WTC11 (cell line): ENCODE measurements at regions not wholly inside any gene's neighbourhood (a gene's known extent, or its start where the extent isn't known, plus 50 kb on each side); places are given as distances from the start of the nearest gene placed in this dataset.

Source experiments
- ATF2 ChIP-seq: sonication (generic); formaldehyde crosslinking; IDR thresholded peaks from 2 replicates; pipeline ENCODE4 v1.8.1; 2022; ENCODE audit warnings: low read depth, missing genetic modification reagents, borderline replicate concordance
- CBFB ChIP-seq: sonication (generic); formaldehyde crosslinking; IDR thresholded peaks from 2 replicates; pipeline ENCODE4 v1.8.1; 2022; ENCODE audit warnings: mild to moderate bottlenecking, low read depth, missing genetic modification reagents
- CREB1 ChIP-seq: sonication (generic); formaldehyde crosslinking; IDR thresholded peaks from 2 replicates; pipeline ENCODE4 v1.8.0; 2023; ENCODE audit warnings: mild to moderate bottlenecking, missing genetic modification reagents
- CREM ChIP-seq: sonication (generic); formaldehyde crosslinking; IDR thresholded peaks from 2 replicates; pipeline ENCODE4 v1.8.1; 2022; ENCODE audit warnings: mild to moderate bottlenecking, missing genetic modification reagents, moderate library complexity
- CTCF ChIP-seq: fragments of 200-600 bp; IDR thresholded peaks from 2 replicates; pipeline ENCODE4 v1.8.0; 2022; ENCODE audit warnings: antibody characterized with exemption
- FOXJ3 ChIP-seq: sonication (generic); formaldehyde crosslinking; IDR thresholded peaks from 2 replicates; pipeline ENCODE4 v1.9.0; 2021; ENCODE audit warnings: missing genetic modification reagents, mild to moderate bottlenecking, borderline replicate concordance
- FOXP4 ChIP-seq: sonication (generic); formaldehyde crosslinking; IDR thresholded peaks from 2 replicates; pipeline ENCODE4 v1.8.0; 2022; ENCODE audit warnings: mild to moderate bottlenecking, missing genetic modification reagents
- HMGXB4 ChIP-seq: sonication (generic); formaldehyde crosslinking; IDR thresholded peaks from 2 replicates; pipeline ENCODE4 v1.8.1; 2023; ENCODE audit warnings: mild to moderate bottlenecking, moderate library complexity, missing genetic modification reagents
- TEAD1 ChIP-seq: sonication (generic); formaldehyde crosslinking; IDR thresholded peaks from 2 replicates; pipeline ENCODE4 v1.8.0; 2022; ENCODE audit warnings: mild to moderate bottlenecking, missing genetic modification reagents
- USF2 ChIP-seq: sonication (generic); formaldehyde crosslinking; IDR thresholded peaks from 2 replicates; pipeline ENCODE4 v1.8.1; 2023; ENCODE audit warnings: mild to moderate bottlenecking, missing genetic modification reagents, moderate library complexity
- ZNF317 ChIP-seq: sonication (generic); formaldehyde crosslinking; IDR thresholded peaks from 2 replicates; pipeline ENCODE4 v1.8.1; 2023; ENCODE audit warnings: low read depth, mild to moderate bottlenecking, moderate library complexity, missing genetic modification reagents, borderline replicate concordance
- ZSCAN18 ChIP-seq: fragments of 250-450 bp; sonication (Bioruptor Pico); IDR thresholded peaks from 2 replicates; pipeline ENCODE4 v2.1.2; 2022; ENCODE audit warnings: mild to moderate bottlenecking, moderate library complexity

GRCh38 chr2:149677416-149677815 is 89.8 kb upstream of the MMADHC start:
- TF ChIP-seq HMGXB4 (CRISPR knock-in tag) = no peak
- TF ChIP-seq ZSCAN18 (CRISPR knock-in tag) = no peak
- TF ChIP-seq CTCF = no peak
- no peak for TF ChIP-seq FOXP4
- TF ChIP-seq ZNF317 = no peak
- TF ChIP-seq CBFB (CRISPR knock-in tag) = no peak
- no peak for TF ChIP-seq FOXJ3 (CRISPR knock-in tag)
- no peak for TF ChIP-seq CREB1 (CRISPR knock-in tag)
- no peak for TF ChIP-seq CREM (CRISPR knock-in tag)
- no peak for TF ChIP-seq TEAD1 (CRISPR knock-in tag)
- no peak for TF ChIP-seq ATF2 (CRISPR knock-in tag)
- no peak for TF ChIP-seq USF2
